Right lobe of liver (tissue), 4 donors: ENCODE measurements at regions not wholly inside any gene's neighbourhood (a gene's known extent, or its start where the extent isn't known, plus 50 kb on each side); places are given as distances from the start of the nearest gene placed in this dataset.

ENCODE experiments used
- POLR2A ChIP-seq: fragments of 450-650 bp; IDR thresholded peaks from one replicate; pipeline ENCODE4 v1.6.1; 2017; ENCODE audit warnings: antibody characterized with exemption, mild to moderate bottlenecking
- TF ChIP-seq, protein P1 (sequence below), 4 donors: fragments of 200-600 bp in 3 of 4; fragments of 450-650 bp in 1 of 4; IDR thresholded peaks; one replicate each; pipeline versions ENCODE4 v1.5.1 to v1.8.0; 2016 to 2022; ENCODE audit warnings: antibody characterized with exemption in 4 of 4, mild to moderate bottlenecking in 2 of 4
- donor health status: DM: no; HTN: no; CAD: no.
- donor health status: DM: no; HTN: no; CAD: no.
- donor health status: DM: no; HTN: yes; CAD: no.

DNA sequence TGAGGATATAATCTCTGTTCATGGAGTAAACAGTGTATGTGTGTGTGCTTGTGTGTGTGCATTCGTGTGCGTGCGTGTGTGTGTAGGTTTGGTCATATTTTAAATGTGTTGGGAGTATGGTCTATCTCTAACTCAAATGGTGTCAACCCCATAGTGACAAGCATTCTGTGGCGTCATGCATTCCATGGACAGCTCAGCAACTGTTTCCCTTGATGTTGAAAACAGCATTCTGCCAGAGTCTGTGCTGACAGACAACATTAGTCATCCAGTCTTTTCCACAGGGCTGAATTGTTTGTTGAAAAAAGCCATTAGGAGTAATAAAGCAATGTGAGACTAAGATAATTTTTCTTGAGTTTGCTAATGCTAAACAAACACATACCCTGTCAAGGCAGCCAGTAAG, 706.6 kb downstream of the PCDH19 start:
- TF ChIP-seq, protein P1, sequence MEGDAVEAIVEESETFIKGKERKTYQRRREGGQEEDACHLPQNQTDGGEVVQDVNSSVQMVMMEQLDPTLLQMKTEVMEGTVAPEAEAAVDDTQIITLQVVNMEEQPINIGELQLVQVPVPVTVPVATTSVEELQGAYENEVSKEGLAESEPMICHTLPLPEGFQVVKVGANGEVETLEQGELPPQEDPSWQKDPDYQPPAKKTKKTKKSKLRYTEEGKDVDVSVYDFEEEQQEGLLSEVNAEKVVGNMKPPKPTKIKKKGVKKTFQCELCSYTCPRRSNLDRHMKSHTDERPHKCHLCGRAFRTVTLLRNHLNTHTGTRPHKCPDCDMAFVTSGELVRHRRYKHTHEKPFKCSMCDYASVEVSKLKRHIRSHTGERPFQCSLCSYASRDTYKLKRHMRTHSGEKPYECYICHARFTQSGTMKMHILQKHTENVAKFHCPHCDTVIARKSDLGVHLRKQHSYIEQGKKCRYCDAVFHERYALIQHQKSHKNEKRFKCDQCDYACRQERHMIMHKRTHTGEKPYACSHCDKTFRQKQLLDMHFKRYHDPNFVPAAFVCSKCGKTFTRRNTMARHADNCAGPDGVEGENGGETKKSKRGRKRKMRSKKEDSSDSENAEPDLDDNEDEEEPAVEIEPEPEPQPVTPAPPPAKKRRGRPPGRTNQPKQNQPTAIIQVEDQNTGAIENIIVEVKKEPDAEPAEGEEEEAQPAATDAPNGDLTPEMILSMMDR (IDR thresholded peaks at IDR 0.05) = no peak
- TF ChIP-seq POLR2A = no peak
